OCI-LY1 (cell line): ENCODE measurements at regions not wholly inside any gene's neighbourhood (a gene's known extent, or its start where the extent isn't known, plus 50 kb on each side); places are given as distances from the start of the nearest gene placed in this dataset.

Experiments
- CTCF ChIP-seq: fragments of 200-600 bp; sonication (generic), shearing (Covaris generic); IDR thresholded peaks from 2 replicates; pipeline ENCODE4 v1.5.1; 2017; ENCODE audit warnings: mild to moderate bottlenecking, antibody characterized with exemption, low read length, moderate library complexity, mixed read lengths
- EZH2 ChIP-seq: fragments of 200-600 bp; sonication (generic), shearing (Covaris generic); IDR thresholded peaks from 2 replicates; pipeline ENCODE4 v1.8.0; 2017; ENCODE audit warnings: borderline replicate concordance, mixed run types, mild to moderate bottlenecking, antibody characterized with exemption, low read length, moderate library complexity, mixed read lengths

- TF ChIP-seq CTCF (no peak), EZH2 (no peak)
Observed at GRCh38 chr3:99218468-99218867, 317.0 kb upstream of the DCBLD2 start.
